GM12891 (cell line): ENCODE measurements at regions not wholly inside any gene's neighbourhood (a gene's known extent, or its start where the extent isn't known, plus 50 kb on each side); places are given as distances from the start of the nearest gene placed in this dataset.

Experiments
- POLR2A ChIP-seq: IDR thresholded peaks from 2 replicates; pipeline ENCODE4 v1.6.1; 2011; ENCODE audit warnings: low read depth, low read length, control low read depth
- POLR2AphosphoS5 ChIP-seq: IDR thresholded peaks from 2 replicates; pipeline ENCODE4 v1.6.1; 2011; ENCODE audit warnings: low read depth, low read length, control low read depth
- POU2F2 ChIP-seq: IDR thresholded peaks from 2 replicates; pipeline ENCODE4 v1.6.1; 2011; ENCODE audit warnings: low read depth, mild to moderate bottlenecking, control low read depth, low read length, moderate library complexity
- TAF1 ChIP-seq: IDR thresholded peaks from 2 replicates; pipeline ENCODE4 v1.6.1; 2011; ENCODE audit warnings: low read depth, low read length, control low read depth

GRCh38 chr4:3878678-3879077, 112.5 kb downstream of the ADRA2C start:
- TF ChIP-seq POLR2A (no peak), TAF1 (no peak), POLR2AphosphoS5 (no peak), POU2F2 (no peak)
